HEK293 (cell line): ENCODE measurements at regions not wholly inside any gene's neighbourhood (a gene's known extent, or its start where the extent isn't known, plus 50 kb on each side); places are given as distances from the start of the nearest gene placed in this dataset.

ENCODE experiments used
- CTCF ChIA-PET: fragments of 350-600 bp; formaldehyde crosslinking; extraction: SDS; loops from one replicate; lab custom pipeline; 2021; ENCODE audit warnings: antibody characterized with exemption; lab: Yijun Ruan, JAX
- POLR2A ChIA-PET: fragments of 300-600 bp; formaldehyde crosslinking; extraction: SDS; loops from one replicate; lab custom pipeline; 2020; ENCODE audit warnings: antibody characterized with exemption, inconsistent platforms; lab: Yijun Ruan, JAX
- H3K27ac ChIP-seq: fragments of 200-500 bp; sonication (Bioruptor generic); 2 replicates; pipeline ENCODE4 v1.5.1; 2014; ENCODE audit warnings: low read depth, low read length, control low read depth, inconsistent platforms; ENCODE audit errors: extremely low read depth
- H3K36me3 ChIP-seq, 2 experiments: fragments of 200-500 bp in 1 of 2; sonication (Bioruptor generic) in 1 of 2; 1 replicate in 1 of 2; 2 replicates in 1 of 2; pipeline ENCODE4 v1.5.1; 2014 to 2017; ENCODE audit warnings: inconsistent platforms in 2 of 2, low read length in 2 of 2; ENCODE audit not compliant: control insufficient read depth in 2 of 2, insufficient read depth in 1 of 2
- H3K4me1 ChIP-seq: fragments of 200-500 bp; sonication (Bioruptor generic); 2 replicates; pipeline ENCODE4 v1.5.1; 2014; ENCODE audit warnings: mild to moderate bottlenecking, low read length, inconsistent platforms; ENCODE audit not compliant: control insufficient read depth, insufficient read depth
- H3K4me3 ChIP-seq: 2 replicates; pipeline ENCODE4 v1.5.1; 2011; ENCODE audit warnings: low read depth, mild to moderate bottlenecking, control low read depth, low read length, moderate library complexity
- H3K9me3 ChIP-seq: fragments of 200-500 bp; sonication (Bioruptor generic); 2 replicates; pipeline ENCODE4 v1.5.1; 2014; ENCODE audit warnings: low read depth, low read length, inconsistent platforms; ENCODE audit not compliant: control insufficient read depth, insufficient read depth
- BCL11B ChIP-seq: fragments of 450-650 bp; formaldehyde crosslinking; IDR thresholded peaks from 2 replicates; pipeline ENCODE4 v1.5.1; 2016; ENCODE audit warnings: low read depth, missing biosample characterization, missing genetic modification characterization
- KLF8 ChIP-seq: fragments of 450-650 bp; formaldehyde crosslinking; IDR thresholded peaks from 2 replicates; pipeline ENCODE4 v1.5.1; 2016; ENCODE audit warnings: missing biosample characterization, missing genetic modification characterization
- MYNN ChIP-seq: fragments of 450-650 bp; formaldehyde crosslinking; IDR thresholded peaks from 2 replicates; pipeline ENCODE4 v1.5.1; 2016; ENCODE audit warnings: missing biosample characterization, missing genetic modification characterization, borderline replicate concordance
- WT1 ChIP-seq: fragments of 450-650 bp; formaldehyde crosslinking; IDR thresholded peaks from 2 replicates; pipeline ENCODE4 v1.5.1; 2016; ENCODE audit warnings: missing biosample characterization, missing genetic modification characterization
- YY2 ChIP-seq: fragments of 450-650 bp; formaldehyde crosslinking; IDR thresholded peaks from 2 replicates; pipeline ENCODE4 v1.5.1; 2016; ENCODE audit warnings: missing biosample characterization, missing genetic modification characterization
- ZBTB48 ChIP-seq: fragments of 450-650 bp; formaldehyde crosslinking; IDR thresholded peaks from 2 replicates; pipeline ENCODE4 v1.5.1; 2016; ENCODE audit warnings: missing biosample characterization, missing genetic modification characterization
- ZFP41 ChIP-seq: fragments of 450-650 bp; formaldehyde crosslinking; IDR thresholded peaks from 2 replicates; pipeline ENCODE4 v1.5.1; 2016; ENCODE audit warnings: missing biosample characterization, missing genetic modification characterization, borderline replicate concordance
- ZNF157 ChIP-seq: fragments of 450-650 bp; formaldehyde crosslinking; IDR thresholded peaks from 2 replicates; pipeline ENCODE4 v1.5.1; 2016; ENCODE audit warnings: missing biosample characterization, missing genetic modification characterization
- ZNF16 ChIP-seq: fragments of 450-650 bp; formaldehyde crosslinking; IDR thresholded peaks from 2 replicates; pipeline ENCODE4 v1.5.1; 2016; ENCODE audit warnings: low read depth, missing biosample characterization, missing genetic modification characterization
- ZNF169 ChIP-seq: fragments of 450-650 bp; formaldehyde crosslinking; IDR thresholded peaks from 2 replicates; pipeline ENCODE4 v1.5.1; 2016; ENCODE audit warnings: missing biosample characterization, missing genetic modification characterization
- ZNF221 ChIP-seq: fragments of 450-650 bp; formaldehyde crosslinking; IDR thresholded peaks from 2 replicates; pipeline ENCODE4 v1.5.1; 2017; ENCODE audit warnings: missing biosample characterization, missing genetic modification characterization, borderline replicate concordance
- ZNF223 ChIP-seq: fragments of 450-650 bp; formaldehyde crosslinking; IDR thresholded peaks from 2 replicates; pipeline ENCODE4 v1.5.1; 2016; ENCODE audit warnings: missing biosample characterization, missing genetic modification characterization
- ZNF26 ChIP-seq: fragments of 450-650 bp; formaldehyde crosslinking; IDR thresholded peaks from 2 replicates; pipeline ENCODE4 v1.5.1; 2016; ENCODE audit warnings: missing biosample characterization, missing genetic modification characterization
- ZNF423 ChIP-seq: fragments of 450-650 bp; formaldehyde crosslinking; IDR thresholded peaks from 2 replicates; pipeline ENCODE4 v1.5.1; 2016; ENCODE audit warnings: missing biosample characterization, missing genetic modification characterization
- ZNF513 ChIP-seq: fragments of 450-650 bp; IDR thresholded peaks from 2 replicates; pipeline ENCODE4 v1.5.1; 2018; ENCODE audit warnings: missing biosample characterization, missing genetic modification characterization
- ZNF560 ChIP-seq: fragments of 450-650 bp; formaldehyde crosslinking; IDR thresholded peaks from 2 replicates; pipeline ENCODE4 v1.5.1; 2017; ENCODE audit warnings: missing biosample characterization, missing genetic modification characterization, borderline replicate concordance
- ZNF585B ChIP-seq: fragments of 450-650 bp; formaldehyde crosslinking; IDR thresholded peaks from 2 replicates; pipeline ENCODE4 v1.5.1; 2016; ENCODE audit warnings: missing biosample characterization, missing genetic modification characterization
- ZNF670 ChIP-seq: fragments of 450-650 bp; formaldehyde crosslinking; IDR thresholded peaks from 2 replicates; pipeline ENCODE4 v1.5.1; 2016; ENCODE audit warnings: missing biosample characterization, missing genetic modification characterization, low read depth
- ZNF701 ChIP-seq: fragments of 450-650 bp; formaldehyde crosslinking; IDR thresholded peaks from 2 replicates; pipeline ENCODE4 v1.5.1; 2016; ENCODE audit warnings: missing biosample characterization, missing genetic modification characterization
- ZSCAN23 ChIP-seq: fragments of 450-650 bp; formaldehyde crosslinking; IDR thresholded peaks from 2 replicates; pipeline ENCODE4 v1.5.1; 2016; ENCODE audit warnings: missing biosample characterization, missing genetic modification characterization
- TF ChIP-seq, protein P1 (sequence below): fragments of 450-650 bp; formaldehyde crosslinking; IDR thresholded peaks from 2 replicates; pipeline ENCODE4 v1.5.1; 2017; ENCODE audit warnings: missing biosample characterization, missing genetic modification characterization
- TF ChIP-seq, protein P2 (sequence below): fragments of 450-650 bp; formaldehyde crosslinking; IDR thresholded peaks from 2 replicates; pipeline ENCODE4 v1.5.1; 2017; ENCODE audit warnings: missing biosample characterization, missing genetic modification characterization

DNA sequence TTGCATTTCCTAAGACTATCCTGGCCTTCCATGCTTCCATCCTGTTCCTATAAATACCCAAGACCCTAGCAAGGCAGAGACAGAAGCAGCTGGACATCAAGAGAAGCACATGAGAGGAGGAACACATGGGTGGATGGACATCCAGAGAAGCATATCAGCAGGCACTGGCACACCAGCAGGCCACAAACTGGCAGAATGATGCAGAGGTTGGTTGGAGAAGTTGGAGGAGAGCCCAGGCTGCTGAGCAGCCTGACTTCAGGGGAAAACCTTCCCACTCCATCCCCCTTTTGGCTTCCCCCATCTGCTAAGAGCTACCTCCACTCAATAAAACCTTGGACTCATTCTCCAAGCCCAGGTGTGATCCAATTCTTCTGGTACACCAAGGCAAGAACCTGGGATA is 332.5 kb downstream of the FRK start (continued):
- TF ChIP-seq, protein P1, sequence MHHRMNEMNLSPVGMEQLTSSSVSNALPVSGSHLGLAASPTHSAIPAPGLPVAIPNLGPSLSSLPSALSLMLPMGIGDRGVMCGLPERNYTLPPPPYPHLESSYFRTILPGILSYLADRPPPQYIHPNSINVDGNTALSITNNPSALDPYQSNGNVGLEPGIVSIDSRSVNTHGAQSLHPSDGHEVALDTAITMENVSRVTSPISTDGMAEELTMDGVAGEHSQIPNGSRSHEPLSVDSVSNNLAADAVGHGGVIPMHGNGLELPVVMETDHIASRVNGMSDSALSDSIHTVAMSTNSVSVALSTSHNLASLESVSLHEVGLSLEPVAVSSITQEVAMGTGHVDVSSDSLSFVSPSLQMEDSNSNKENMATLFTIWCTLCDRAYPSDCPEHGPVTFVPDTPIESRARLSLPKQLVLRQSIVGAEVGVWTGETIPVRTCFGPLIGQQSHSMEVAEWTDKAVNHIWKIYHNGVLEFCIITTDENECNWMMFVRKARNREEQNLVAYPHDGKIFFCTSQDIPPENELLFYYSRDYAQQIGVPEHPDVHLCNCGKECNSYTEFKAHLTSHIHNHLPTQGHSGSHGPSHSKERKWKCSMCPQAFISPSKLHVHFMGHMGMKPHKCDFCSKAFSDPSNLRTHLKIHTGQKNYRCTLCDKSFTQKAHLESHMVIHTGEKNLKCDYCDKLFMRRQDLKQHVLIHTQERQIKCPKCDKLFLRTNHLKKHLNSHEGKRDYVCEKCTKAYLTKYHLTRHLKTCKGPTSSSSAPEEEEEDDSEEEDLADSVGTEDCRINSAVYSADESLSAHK (tag by site-specific recombination) = no peak

DNA sequence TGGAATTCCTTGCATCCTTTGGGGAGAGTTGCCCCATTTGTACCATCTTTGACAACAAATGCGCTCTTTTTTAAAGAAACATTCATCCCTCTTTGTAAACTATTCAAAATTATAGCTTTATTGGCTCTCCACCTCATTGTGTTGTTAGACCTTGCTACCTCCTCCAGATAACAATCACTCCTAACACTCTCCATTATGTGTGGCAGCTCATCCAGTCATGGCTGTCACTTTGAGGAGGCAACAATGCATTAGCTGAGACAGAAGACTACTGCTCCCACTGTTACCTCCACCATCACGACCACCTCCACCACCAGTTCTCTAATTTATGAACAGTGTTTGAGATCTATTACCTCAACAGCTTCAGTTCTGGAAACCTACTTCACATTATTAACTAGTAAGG is 339.1 kb downstream of the FRK start:
- TF ChIP-seq BCL11B (tag by site-specific recombination) (no peak), ZNF26 (tag by site-specific recombination) (no peak), ZNF423 (no peak), ZNF585B (tag by site-specific recombination) (no peak), ZNF169 (tag by site-specific recombination) (no peak), ZNF223 (tag by site-specific recombination) (no peak), KLF8 (tag by site-specific recombination) (no peak)
- TF ChIP-seq, all 188 proteins: peak for 0
- POLR2A ChIA-PET = no interaction called here
- H3K36me3 ChIP-seq = no peaks in the 10 kb centered on the region
- H3K4me1 ChIP-seq = no peaks in the 10 kb centered on the region
- no peak overlapping the region for H3K4me3 ChIP-seq
- CTCF ChIA-PET = interaction anchor here (1.4 kb wide), 1 partner anchor 12 kb away, joined by 4 read pairs; no protein-coding TSS in a partner anchor
- no peaks in the 10 kb centered on the region for H3K9me3 ChIP-seq
- no peak overlapping the region for H3K27ac ChIP-seq

DNA sequence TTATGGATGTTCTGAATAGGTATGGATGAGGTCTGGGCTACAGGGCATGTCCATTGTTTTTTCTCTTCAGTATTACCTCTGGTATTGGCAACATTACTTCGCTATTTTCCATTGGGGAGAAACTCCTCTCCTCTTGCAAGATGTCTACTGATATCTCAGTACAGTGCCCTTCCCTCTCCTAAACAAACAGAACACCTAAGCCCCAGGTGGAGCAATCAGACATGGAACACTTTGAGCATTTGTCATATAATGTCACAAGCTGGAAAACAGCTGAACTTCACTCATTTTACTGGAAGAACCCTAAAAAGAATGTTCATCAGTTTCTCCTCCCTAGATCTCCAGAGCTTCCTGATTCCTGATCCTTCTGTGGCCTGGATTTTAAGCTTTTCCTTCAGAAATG is 339.8 kb downstream of the FRK start:
- TF ChIP-seq ZFP41 (tag by site-specific recombination) (no peak), ZNF701 (tag by site-specific recombination) (no peak), ZNF670 (tag by site-specific recombination) (no peak), ZSCAN23 (tag by site-specific recombination) (no peak), ZNF221 (no peak), WT1 (tag by site-specific recombination) (no peak), ZBTB48 (tag by site-specific recombination) (no peak), ZNF560 (no peak), ZNF513 (no peak), MYNN (tag by site-specific recombination) (no peak), YY2 (tag by site-specific recombination) (no peak), ZNF157 (tag by site-specific recombination) (no peak), ZNF16 (tag by site-specific recombination) (no peak)
- TF ChIP-seq, protein P2, sequence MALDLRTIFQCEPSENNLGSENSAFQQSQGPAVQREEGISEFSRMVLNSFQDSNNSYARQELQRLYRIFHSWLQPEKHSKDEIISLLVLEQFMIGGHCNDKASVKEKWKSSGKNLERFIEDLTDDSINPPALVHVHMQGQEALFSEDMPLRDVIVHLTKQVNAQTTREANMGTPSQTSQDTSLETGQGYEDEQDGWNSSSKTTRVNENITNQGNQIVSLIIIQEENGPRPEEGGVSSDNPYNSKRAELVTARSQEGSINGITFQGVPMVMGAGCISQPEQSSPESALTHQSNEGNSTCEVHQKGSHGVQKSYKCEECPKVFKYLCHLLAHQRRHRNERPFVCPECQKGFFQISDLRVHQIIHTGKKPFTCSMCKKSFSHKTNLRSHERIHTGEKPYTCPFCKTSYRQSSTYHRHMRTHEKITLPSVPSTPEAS (tag by site-specific recombination) = no peak
- ChIA-PET POLR2A (no interaction called here), CTCF (interaction anchor here (1.4 kb wide), 1 partner anchor 12 kb away, joined by 4 read pairs; no protein-coding TSS in a partner anchor)
- H3K36me3 ChIP-seq = no peaks in the 10 kb centered on the region
- H3K4me1 ChIP-seq = no peaks in the 10 kb centered on the region
- no peaks in the 10 kb centered on the region for H3K9me3 ChIP-seq
- no peak overlapping the region for H3K27ac ChIP-seq
- no peak overlapping the region for H3K4me3 ChIP-seq
